WTC11 (cell line): ENCODE measurements at regions not wholly inside any gene's neighbourhood (a gene's known extent, or its start where the extent isn't known, plus 50 kb on each side); places are given as distances from the start of the nearest gene placed in this dataset.

Experiments used
- FOXP1 ChIP-seq: sonication (generic); formaldehyde crosslinking; IDR thresholded peaks from 2 replicates; pipeline ENCODE4 v1.8.0; 2022; ENCODE audit warnings: missing genetic modification reagents, mild to moderate bottlenecking, moderate library complexity, borderline replicate concordance
- GABPB1 ChIP-seq: sonication (generic); formaldehyde crosslinking; IDR thresholded peaks from 2 replicates; pipeline ENCODE4 v1.8.1; 2023; ENCODE audit warnings: mild to moderate bottlenecking, missing genetic modification reagents
- NR3C1 ChIP-seq: sonication (generic); formaldehyde crosslinking; conservative IDR thresholded peaks from 2 replicates; pipeline ENCODE4 v1.8.1; 2023; ENCODE audit warnings: low read depth, mild to moderate bottlenecking, missing genetic modification reagents
- TF ChIP-seq, protein P1 (sequence below): sonication (generic); formaldehyde crosslinking; IDR thresholded peaks from 2 replicates; pipeline ENCODE4 v1.8.0; 2023; ENCODE audit warnings: mild to moderate bottlenecking, missing genetic modification reagents

DNA sequence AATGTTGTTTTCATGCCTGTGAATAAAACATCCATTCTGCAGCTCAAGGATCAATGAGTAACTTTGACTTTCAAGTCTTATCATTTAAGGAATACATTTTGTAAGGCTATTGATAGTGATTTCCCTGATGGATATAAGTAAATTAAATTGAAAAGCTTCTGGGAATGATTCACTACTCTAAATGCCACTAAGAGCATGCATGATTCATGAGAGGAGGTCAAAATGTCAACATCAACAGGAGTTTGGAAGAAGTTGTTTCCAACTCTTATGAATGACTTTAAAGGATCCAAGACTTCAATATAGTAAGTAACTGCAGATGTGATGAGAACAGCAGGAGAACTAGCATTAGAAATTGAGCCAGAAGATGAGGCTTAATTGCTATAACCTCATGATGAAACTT is 1487.3 kb downstream of the PCDH7 start:
- no peak for TF ChIP-seq NR3C1
- TF ChIP-seq, protein P1, sequence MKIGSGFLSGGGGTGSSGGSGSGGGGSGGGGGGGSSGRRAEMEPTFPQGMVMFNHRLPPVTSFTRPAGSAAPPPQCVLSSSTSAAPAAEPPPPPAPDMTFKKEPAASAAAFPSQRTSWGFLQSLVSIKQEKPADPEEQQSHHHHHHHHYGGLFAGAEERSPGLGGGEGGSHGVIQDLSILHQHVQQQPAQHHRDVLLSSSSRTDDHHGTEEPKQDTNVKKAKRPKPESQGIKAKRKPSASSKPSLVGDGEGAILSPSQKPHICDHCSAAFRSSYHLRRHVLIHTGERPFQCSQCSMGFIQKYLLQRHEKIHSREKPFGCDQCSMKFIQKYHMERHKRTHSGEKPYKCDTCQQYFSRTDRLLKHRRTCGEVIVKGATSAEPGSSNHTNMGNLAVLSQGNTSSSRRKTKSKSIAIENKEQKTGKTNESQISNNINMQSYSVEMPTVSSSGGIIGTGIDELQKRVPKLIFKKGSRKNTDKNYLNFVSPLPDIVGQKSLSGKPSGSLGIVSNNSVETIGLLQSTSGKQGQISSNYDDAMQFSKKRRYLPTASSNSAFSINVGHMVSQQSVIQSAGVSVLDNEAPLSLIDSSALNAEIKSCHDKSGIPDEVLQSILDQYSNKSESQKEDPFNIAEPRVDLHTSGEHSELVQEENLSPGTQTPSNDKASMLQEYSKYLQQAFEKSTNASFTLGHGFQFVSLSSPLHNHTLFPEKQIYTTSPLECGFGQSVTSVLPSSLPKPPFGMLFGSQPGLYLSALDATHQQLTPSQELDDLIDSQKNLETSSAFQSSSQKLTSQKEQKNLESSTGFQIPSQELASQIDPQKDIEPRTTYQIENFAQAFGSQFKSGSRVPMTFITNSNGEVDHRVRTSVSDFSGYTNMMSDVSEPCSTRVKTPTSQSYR (CRISPR knock-in tag): no peak
- no peak for TF ChIP-seq FOXP1 (CRISPR knock-in tag)
- no peak for TF ChIP-seq GABPB1
